ENCODE measurements at regions not wholly inside any gene's neighbourhood (a gene's known extent, or its start where the extent isn't known, plus 50 kb on each side); places are given as distances from the start of the nearest gene placed in this dataset.
"Not testable (repeated sequence)": the region's sequence is repeated elsewhere in the genome, so short reads cannot be mapped to it uniquely, and the experiment has no call there.

DNA sequence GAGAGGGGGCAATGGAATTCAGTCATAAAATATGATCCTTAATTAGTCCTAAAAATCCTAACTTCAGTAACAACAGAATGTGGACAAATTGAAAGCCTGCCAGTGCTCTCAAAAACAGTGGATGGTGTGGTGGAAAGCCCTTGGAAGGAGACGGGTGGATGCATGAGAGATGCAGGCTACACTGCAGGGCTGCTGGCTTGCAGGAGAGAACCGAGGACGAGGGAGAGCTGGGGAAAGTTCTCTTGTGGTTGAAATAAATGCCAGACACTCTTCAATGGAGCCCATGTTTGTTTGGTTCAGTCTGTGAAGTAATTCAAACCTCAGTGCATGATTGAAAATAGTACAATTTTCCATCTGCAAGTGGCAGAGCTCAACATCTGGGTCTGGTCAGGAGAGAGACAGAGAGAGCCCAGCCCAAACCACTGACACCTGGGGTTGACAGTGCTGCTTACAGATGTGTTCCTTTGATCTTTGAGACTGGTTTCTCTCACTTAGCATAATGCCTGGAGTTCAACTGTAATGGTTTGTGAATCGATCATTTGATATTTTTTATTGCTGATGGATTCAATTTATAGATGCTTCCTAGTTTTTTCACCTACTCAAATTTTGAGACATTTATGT, 544.9 kb downstream of the GOLGA6L6 start:
- not testable (repeated sequence) for TF ChIP-seq SUZ12 (IDR thresholded peaks at IDR 0.05; ENCODE audit: extremely low read depth, insufficient read depth, insufficient read length); YY1 (IDR thresholded peaks at IDR 0.05; ENCODE audit: insufficient read depth, insufficient read length); ZNF274 (IDR thresholded peaks at IDR 0.05; ENCODE audit: low read depth, low read length)
